ENCODE measurements at regions not wholly inside any gene's neighbourhood (a gene's known extent, or its start where the extent isn't known, plus 50 kb on each side); places are given as distances from the start of the nearest gene placed in this dataset.

- 56% methylated on average over 1 of the region's 1 CpG for WGBS (ENCODE audit: missing lambda C conversion rate)
- TF ChIP-seq RNF2 (IDR thresholded peaks at IDR 0.05; ENCODE audit: borderline replicate concordance, low read depth) (no peak), KDM5A (IDR thresholded peaks at IDR 0.05) (no peak), CHD4 (IDR thresholded peaks at IDR 0.05; ENCODE audit: borderline replicate concordance) (no peak), RAD21 (conservative IDR thresholded peaks at IDR 0.05 in 1 of 2, IDR thresholded peaks at IDR 0.05 in 1 of 2) (no peak)
- no peak for FAIRE-seq
- no peaks in the 10 kb centered on the region for H3K4me1 ChIP-seq
- DNase-seq (ENCODE audit: low read depth in 1 of 2, low spot score in 1 of 2), result no peak
- H3K9me3 ChIP-seq, result no peaks in the 10 kb centered on the region
- POLR2A ChIA-PET, result no interaction called here
- H3K27ac ChIP-seq, result no peak overlapping the region
- no peak overlapping the region for H3K4me2 ChIP-seq
- CTCF ChIA-PET, result interaction anchor here (0.6 kb wide), 1 partner anchor 12 kb away, joined by 3 read pairs; no protein-coding TSS in a partner anchor
- no peak overlapping the region for H3K4me3 ChIP-seq
- no peak for ATAC-seq
These were observed 93.6 kb downstream of the GPR37 start for GRCh38 chr7:124672011-124672410.

- FAIRE-seq, result no peak
These were observed 98.1 kb downstream of the GPR37 start for GRCh38 chr7:124667312-124668153.

GRCh38 chr7:124662937-124663336 is 102.7 kb downstream of the GPR37 start:
- CTCF ChIA-PET, result no interaction called here
- Histone ChIP-seq H3K4me1 (no peaks in the 10 kb centered on the region), H3K4me3 (no peak overlapping the region), H3K27ac (no peak overlapping the region), H3K4me2 (no peak overlapping the region), H3K9me3 (no peaks in the 10 kb centered on the region)
- POLR2A ChIA-PET, result no interaction called here
- ATAC-seq, result no peak
- TF ChIP-seq RARB (CRISPR knock-in tag; IDR thresholded peaks at IDR 0.05), result no peak
- TF ChIP-seq CEBPB (IDR thresholded peaks at IDR 0.05), result no peak
- no peak for TF ChIP-seq RNF2 (IDR thresholded peaks at IDR 0.05; ENCODE audit: borderline replicate concordance, low read depth)
- no peak for TF ChIP-seq HMGXB4 (CRISPR knock-in tag; IDR thresholded peaks at IDR 0.05; ENCODE audit: borderline replicate concordance)
- TF ChIP-seq TP53 (CRISPR knock-in tag; IDR thresholded peaks at IDR 0.05), result no peak
- TF ChIP-seq EP300 (IDR thresholded peaks at IDR 0.05), result no peak
- TF ChIP-seq CBX2 (IDR thresholded peaks at IDR 0.05; ENCODE audit: borderline replicate concordance, low read depth), result no peak
- no peak for TF ChIP-seq ZNF302 (CRISPR knock-in tag; IDR thresholded peaks at IDR 0.05)
- no peak for TF ChIP-seq SREBF2 (IDR thresholded peaks at IDR 0.05)
- no peak for TF ChIP-seq PBX3 (IDR thresholded peaks at IDR 0.05)
- no peak for TF ChIP-seq ZFP36 (IDR thresholded peaks at IDR 0.05; ENCODE audit: borderline replicate concordance, partially characterized antibody)
- TF ChIP-seq POLR2AphosphoS2 (conservative IDR thresholded peaks at IDR 0.05; ENCODE audit: low read length), result no peak
- TF ChIP-seq ESRRA (IDR thresholded peaks at IDR 0.05; ENCODE audit: borderline replicate concordance, low read length), result no peak
- no peak for TF ChIP-seq ELK1 (IDR thresholded peaks at IDR 0.05; ENCODE audit: low read depth, low read length)
- TF ChIP-seq GATA3 (IDR thresholded peaks at IDR 0.05; ENCODE audit: borderline replicate concordance), result no peak
- TF ChIP-seq CHD4 (IDR thresholded peaks at IDR 0.05; ENCODE audit: borderline replicate concordance), result no peak
- no peak for DNase-seq (ENCODE audit: low read depth in 1 of 2, low spot score in 1 of 2)
- FAIRE-seq, result no peak

More at GRCh38 chr7:124667312-124668153, 98.1 kb downstream of the GPR37 start:
- DNase-seq (ENCODE audit: low read depth in 1 of 2, low spot score in 1 of 2) (no peak), ATAC-seq (no peak)
- Histone ChIP-seq H3K4me1 (no peaks in the 10 kb centered on the region), H3K4me2 (no peak overlapping the region), H3K4me3 (no peak overlapping the region), H3K9me3 (no peaks in the 10 kb centered on the region), H3K27ac (no peak overlapping the region)
- ChIA-PET CTCF (no interaction called here), POLR2A (no interaction called here)
- TF ChIP-seq MAFK (IDR thresholded peaks at IDR 0.05; ENCODE audit: partially characterized antibody) (no peak), EHF (CRISPR knock-in tag; IDR thresholded peaks at IDR 0.05) (no peak)
- 33% methylated on average over 9 of the region's 9 CpGs for WGBS (ENCODE audit: missing lambda C conversion rate)

All from A549 (cell line).